PC-9 (cell line): ENCODE measurements at regions not wholly inside any gene's neighbourhood (a gene's known extent, or its start where the extent isn't known, plus 50 kb on each side); places are given as distances from the start of the nearest gene placed in this dataset.

Source experiments
- CTCF ChIP-seq: fragments of 200-600 bp; sonication (generic); conservative IDR thresholded peaks from 2 replicates; pipeline ENCODE4 v1.6.1; 2017; ENCODE audit warnings: mixed run types, antibody characterized with exemption, mild to moderate bottlenecking, moderate library complexity
- EZH2 ChIP-seq: fragments of 200-600 bp; sonication (generic); IDR thresholded peaks from 2 replicates; pipeline ENCODE4 v1.8.0; 2017; ENCODE audit warnings: antibody characterized with exemption, low read depth

GRCh38 chr5:124456249-124456648 is 290.2 kb downstream of the ZNF608 start:
- TF ChIP-seq CTCF (no peak), EZH2 (no peak)
